Tibial artery (tissue), 4 donors: ENCODE measurements at regions not wholly inside any gene's neighbourhood (a gene's known extent, or its start where the extent isn't known, plus 50 kb on each side); places are given as distances from the start of the nearest gene placed in this dataset.

Experiments used
- DNase-seq, 2 donors: peaks; one replicate each; pipeline ENCODE4 v3.0.0-alpha.2; 2019
- H3K27ac ChIP-seq, 2 donors: fragments of 200-600 bp; sonication (generic) in 1 of 2; 1 replicate in 1 of 2; 2 replicates in 1 of 2; pipeline ENCODE4 v1.5.1; 2018 to 2019; ENCODE audit warnings: mild to moderate bottlenecking in 1 of 2
- H3K27me3 ChIP-seq, 2 donors: fragments of 200-600 bp; sonication (generic) in 1 of 2; one replicate each; pipeline versions ENCODE4 v1.5.1 to v1.6.0; 2016 to 2019
- H3K36me3 ChIP-seq, 3 donors: fragments of 200-600 bp; sonication (generic) in 2 of 3; one replicate each; pipeline ENCODE4 v1.5.1; 2016 to 2019; ENCODE audit warnings: mild to moderate bottlenecking in 2 of 3
- H3K4me1 ChIP-seq, 4 donors: fragments of 200-600 bp; sonication (generic) in 2 of 4; 1 replicate in 3 of 4; 2 replicates in 1 of 4; pipeline ENCODE4 v1.5.1; 2016 to 2019
- H3K4me3 ChIP-seq, 2 donors: fragments of 200-600 bp; sonication (generic) in 1 of 2; 1 replicate in 1 of 2; 2 replicates in 1 of 2; pipeline ENCODE4 v1.5.1; 2018 to 2019; ENCODE audit warnings: mild to moderate bottlenecking in 2 of 2
- H3K9me3 ChIP-seq, 3 donors: fragments of 200-600 bp; sonication (generic) in 1 of 3; one replicate each; pipeline ENCODE4 v1.5.1; 2016 to 2019
- intact Hi-C: fragments of 100-400 bp; cut with DNase I; formaldehyde crosslinking; loops from one replicate; pipeline ENCODE4 v1.15.0; 2023; ENCODE audit warnings: low total_unique reads
- TF ChIP-seq, protein P1 (sequence below), 2 experiments: fragments of 200-600 bp in 1 of 2; fragments of 450-650 bp in 1 of 2; IDR thresholded peaks; one replicate each; pipeline ENCODE4 v1.5.1; 2017 to 2019; ENCODE audit warnings: antibody characterized with exemption in 2 of 2, mild to moderate bottlenecking in 1 of 2, moderate library complexity in 1 of 2

DNA sequence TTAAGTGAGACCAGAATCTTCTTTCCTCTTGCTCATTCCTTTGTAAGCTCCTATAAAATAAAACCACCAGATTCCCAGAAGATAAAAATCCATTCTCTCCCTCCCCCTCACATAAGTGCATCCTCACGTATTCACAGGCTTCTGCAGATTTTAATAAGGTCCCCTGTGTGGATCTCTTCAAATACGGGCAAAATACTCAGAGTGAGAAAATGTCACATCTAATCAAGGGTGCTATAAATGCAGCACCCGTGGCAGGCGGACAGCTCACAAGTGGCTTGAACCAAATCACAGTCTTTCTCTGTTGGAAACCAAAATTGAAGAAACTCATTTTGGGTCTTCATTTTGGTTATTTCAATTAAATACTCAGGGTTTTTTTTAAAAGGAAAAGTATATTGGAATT is 212.9 kb upstream of the CMC1 start:
- intact Hi-C loops, result no loop called here
- Histone ChIP-seq H3K4me1 (no peaks in the 10 kb centered on the region), H3K27me3 (no peaks in the 10 kb centered on the region), H3K4me3 (no peak overlapping the region), H3K36me3 (no peaks in the 10 kb centered on the region), H3K27ac (no peak overlapping the region), H3K9me3 (peaks cover 0 to 24% (median 14%) of the 10 kb centered on the region in 3 donors)
- TF ChIP-seq, protein P1, sequence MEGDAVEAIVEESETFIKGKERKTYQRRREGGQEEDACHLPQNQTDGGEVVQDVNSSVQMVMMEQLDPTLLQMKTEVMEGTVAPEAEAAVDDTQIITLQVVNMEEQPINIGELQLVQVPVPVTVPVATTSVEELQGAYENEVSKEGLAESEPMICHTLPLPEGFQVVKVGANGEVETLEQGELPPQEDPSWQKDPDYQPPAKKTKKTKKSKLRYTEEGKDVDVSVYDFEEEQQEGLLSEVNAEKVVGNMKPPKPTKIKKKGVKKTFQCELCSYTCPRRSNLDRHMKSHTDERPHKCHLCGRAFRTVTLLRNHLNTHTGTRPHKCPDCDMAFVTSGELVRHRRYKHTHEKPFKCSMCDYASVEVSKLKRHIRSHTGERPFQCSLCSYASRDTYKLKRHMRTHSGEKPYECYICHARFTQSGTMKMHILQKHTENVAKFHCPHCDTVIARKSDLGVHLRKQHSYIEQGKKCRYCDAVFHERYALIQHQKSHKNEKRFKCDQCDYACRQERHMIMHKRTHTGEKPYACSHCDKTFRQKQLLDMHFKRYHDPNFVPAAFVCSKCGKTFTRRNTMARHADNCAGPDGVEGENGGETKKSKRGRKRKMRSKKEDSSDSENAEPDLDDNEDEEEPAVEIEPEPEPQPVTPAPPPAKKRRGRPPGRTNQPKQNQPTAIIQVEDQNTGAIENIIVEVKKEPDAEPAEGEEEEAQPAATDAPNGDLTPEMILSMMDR (IDR thresholded peaks at IDR 0.05), result no peak
- no peak for DNase-seq

DNA sequence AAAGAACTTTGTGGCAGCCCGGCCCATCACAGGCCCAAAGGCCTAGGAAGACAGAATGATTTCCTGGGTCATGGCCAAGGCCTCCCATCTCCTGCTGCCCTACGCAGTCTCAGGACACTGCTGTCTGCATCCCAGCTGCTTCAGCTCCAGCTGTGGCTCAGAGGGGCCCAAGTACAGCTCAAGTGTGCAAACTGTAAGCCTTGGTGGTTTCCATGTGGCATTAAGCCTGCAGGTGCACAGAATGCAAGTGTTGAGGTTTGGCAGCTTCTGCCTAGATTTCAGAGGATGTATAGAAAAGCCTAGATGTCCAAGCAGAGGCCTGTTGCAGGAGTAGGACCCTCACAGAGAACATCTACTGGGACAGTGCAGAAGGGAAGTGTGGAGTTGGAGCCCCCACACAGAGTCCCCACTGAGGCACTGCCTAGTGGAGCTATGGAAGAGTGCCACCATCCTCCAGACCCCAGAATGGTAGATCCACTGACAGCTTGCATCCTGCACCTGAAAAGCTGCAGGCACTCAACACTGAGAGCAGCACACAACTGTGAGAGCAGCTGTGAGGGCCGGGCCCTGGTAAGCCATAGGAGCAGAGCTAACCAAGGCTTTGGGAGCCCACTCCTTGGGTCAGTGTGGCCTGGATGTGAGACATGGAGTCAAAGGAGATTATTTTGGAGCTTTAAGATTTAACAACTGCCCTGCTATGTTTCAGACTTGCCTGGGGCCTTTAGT is 208.2 kb upstream of the CMC1 start:
- no peaks in the 10 kb centered on the region for H3K4me1 ChIP-seq
- TF ChIP-seq, protein P1 (IDR thresholded peaks at IDR 0.05), result no peak
- H3K27me3 ChIP-seq, result no peaks in the 10 kb centered on the region
- no peaks in the 10 kb centered on the region for H3K36me3 ChIP-seq
- H3K27ac ChIP-seq, result no peak overlapping the region
- no peak overlapping the region for H3K4me3 ChIP-seq
- intact Hi-C loops, result no loop called here
- H3K9me3 ChIP-seq, result peaks cover 0 to 15% (median 13%) of the 10 kb centered on the region in 3 donors
- DNase-seq, result no peak

DNA sequence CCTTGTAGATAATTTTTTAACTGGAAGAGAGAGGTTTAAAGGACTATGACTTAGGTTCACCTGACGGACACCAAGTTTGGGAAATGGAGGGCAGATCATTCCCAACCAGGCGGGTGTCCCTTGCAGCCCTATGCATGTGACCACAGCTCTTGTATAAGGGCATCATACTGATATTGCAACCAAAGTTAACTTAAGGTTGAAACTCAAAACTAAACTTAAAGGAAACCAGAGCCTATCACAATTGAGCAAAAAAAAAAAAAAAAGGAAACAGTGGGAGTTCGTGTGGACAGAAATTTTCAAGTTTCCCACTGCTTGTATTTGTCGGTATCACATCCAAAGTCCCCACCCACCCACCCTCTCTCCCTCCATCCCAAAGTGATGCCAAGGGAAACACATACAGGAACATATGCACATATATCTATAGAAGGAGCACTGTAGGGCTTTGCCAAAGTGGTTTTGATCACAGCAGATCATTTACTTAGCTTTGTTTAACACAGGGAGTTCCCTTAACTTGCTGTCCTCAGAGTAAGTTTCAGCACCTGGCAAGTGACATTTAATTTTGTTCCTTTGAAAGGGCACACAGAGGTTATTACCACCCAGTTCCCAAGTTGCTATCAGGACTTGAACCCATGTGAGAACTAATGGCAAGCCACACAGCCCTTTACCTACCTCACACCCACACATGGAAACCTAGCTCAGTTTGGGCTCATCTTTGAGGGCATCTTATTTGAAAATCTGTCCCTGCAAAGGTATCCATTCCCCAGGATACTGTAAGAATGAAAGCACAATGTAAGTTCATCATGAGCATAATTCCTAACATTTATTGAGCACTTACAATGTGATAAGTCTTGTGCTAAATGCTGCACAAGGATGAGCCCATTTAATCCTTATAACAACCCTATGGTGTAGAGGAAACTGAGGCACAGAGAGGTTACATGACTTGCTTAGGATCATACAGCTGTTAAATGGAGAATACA is 204.5 kb upstream of the CMC1 start:
- Histone ChIP-seq H3K4me1 (no peaks in the 10 kb centered on the region), H3K27me3 (no peaks in the 10 kb centered on the region), H3K9me3 (peaks cover 0 to 15% (median 13%) of the 10 kb centered on the region in 3 donors), H3K36me3 (no peaks in the 10 kb centered on the region), H3K27ac (no peak overlapping the region), H3K4me3 (no peak overlapping the region)
- DNase-seq, result no peak
- TF ChIP-seq, protein P1 (IDR thresholded peaks at IDR 0.05), result no peak
- intact Hi-C loops, result no loop called here

DNA sequence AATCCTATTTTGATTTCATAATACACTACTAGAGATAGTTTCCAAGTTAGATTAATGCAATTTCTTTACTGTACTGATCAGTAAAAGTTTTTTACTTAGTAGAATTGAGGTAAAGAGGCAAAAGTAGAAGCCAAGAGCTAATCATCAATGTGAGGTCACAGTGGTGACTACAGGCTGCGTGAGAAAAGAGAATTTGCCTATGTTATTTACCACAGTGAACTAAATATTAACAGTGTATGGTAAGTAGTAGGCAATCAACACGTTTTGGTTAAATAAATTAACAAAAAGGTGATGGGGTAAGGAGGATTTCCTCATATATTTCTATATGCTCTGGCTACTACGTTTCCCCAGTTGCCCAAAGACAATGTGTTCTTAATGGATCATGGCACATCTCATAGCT is 202.2 kb upstream of the CMC1 start:
- no peaks in the 10 kb centered on the region for H3K9me3 ChIP-seq
- TF ChIP-seq, protein P1 (IDR thresholded peaks at IDR 0.05), result no peak
- no peaks in the 10 kb centered on the region for H3K36me3 ChIP-seq
- intact Hi-C loops, result no loop called here
- no peak overlapping the region for H3K4me3 ChIP-seq
- H3K27ac ChIP-seq, result no peak overlapping the region
- H3K27me3 ChIP-seq, result no peaks in the 10 kb centered on the region
- no peak for DNase-seq
- H3K4me1 ChIP-seq, result no peaks in the 10 kb centered on the region

DNA sequence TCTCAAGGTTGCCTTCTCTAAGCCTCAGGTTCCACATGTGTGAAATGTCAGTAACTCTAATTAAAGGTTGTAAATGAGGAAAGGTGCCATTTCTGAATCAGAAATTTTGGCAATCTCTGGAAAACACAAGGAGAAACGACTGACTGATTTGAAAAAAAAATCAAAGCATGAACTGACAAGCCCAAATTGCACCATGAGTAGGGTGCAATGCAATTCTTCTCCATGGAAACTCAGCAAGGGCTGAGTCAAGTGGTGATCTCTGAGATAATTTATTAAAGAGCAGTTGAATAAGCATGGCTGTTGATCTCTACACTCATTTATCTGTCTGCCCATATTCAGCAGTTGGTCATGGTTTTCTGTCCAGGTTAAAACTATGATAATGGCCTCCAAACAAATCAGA is 201.6 kb upstream of the CMC1 start:
- Histone ChIP-seq H3K27me3 (no peaks in the 10 kb centered on the region), H3K27ac (no peak overlapping the region), H3K9me3 (no peaks in the 10 kb centered on the region), H3K4me1 (no peaks in the 10 kb centered on the region), H3K4me3 (no peak overlapping the region), H3K36me3 (no peaks in the 10 kb centered on the region)
- TF ChIP-seq, protein P1 (IDR thresholded peaks at IDR 0.05), result no peak
- no peak for DNase-seq
- intact Hi-C loops, result no loop called here
